Thyroid gland (tissue), 4 donors: ENCODE measurements at regions not wholly inside any gene's neighbourhood (a gene's known extent, or its start where the extent isn't known, plus 50 kb on each side); places are given as distances from the start of the nearest gene placed in this dataset.

ENCODE experiments used
- CTCF ChIP-seq, 6 experiments: fragments of 200-600 bp in 3 of 6; fragments of 450-650 bp in 3 of 6; sonication (generic) in 3 of 6; IDR thresholded peaks; one replicate each; pipeline ENCODE4 v1.5.1; 2016 to 2019; ENCODE audit warnings: antibody characterized with exemption in 6 of 6, mild to moderate bottlenecking in 2 of 6, inconsistent platforms in 1 of 6, moderate library complexity in 1 of 6
- POLR2A ChIP-seq, 2 donors: fragments of 450-650 bp; IDR thresholded peaks; one replicate each; pipeline ENCODE4 v1.6.1; 2017; ENCODE audit warnings: antibody characterized with exemption in 2 of 2, mild to moderate bottlenecking in 2 of 2, moderate library complexity in 1 of 2

GRCh38 chr7:13835442-13835841, 154.0 kb downstream of the ETV1 start:
- TF ChIP-seq CTCF (IDR thresholded peaks at IDR 0.05) (no peak), POLR2A (IDR thresholded peaks at IDR 0.05) (no peak)
